ENCODE measurements at regions not wholly inside any gene's neighbourhood (a gene's known extent, or its start where the extent isn't known, plus 50 kb on each side); places are given as distances from the start of the nearest gene placed in this dataset.
A peak's percentile ranks its signal among the peaks of the same experiment; 100 is the strongest.

GRCh38 chr7:25858525-25859411, 293.2 kb upstream of the NFE2L3 start:
- no peak for ATAC-seq (replicated peaks in 6 of 8)

GRCh38 chr7:25859412-25860274, 292.4 kb upstream of the NFE2L3 start:
- WGBS, 10 experiments = 24 to 91% (median 64%) methylated on average over 10 to 19 of the region's 19 CpGs; no CpG with 5 or more reads in 1 of the 10 experiments
- Histone ChIP-seq H3K27ac (no peak overlapping the region), H3K4me1 (replicated peaks in 1 of 2) (peaks cover 2 to 11% of the 10 kb centered on the region in 2 donors), H3K4me3 (no peak overlapping the region)
- ATAC-seq (replicated peaks in 6 of 8) = no peak
- in situ Hi-C loops (cut with MboI; ENCODE audit: low pct_unique_long_range_greater_than_20kb in 2 of 9, low sequenced_read_pairs in 9 of 9, unreplicated experiment in 9 of 9) = loop anchor here (10.0 to 25.0 kb wide), 11 partner anchors 275 to 1328 kb away; partner anchors contain the start of genes HOXA11 (in 3 of the 9), HOXA10 (in 2 of the 9), HOXA3 (in 1 of the 9) and HOXA7 (in 1 of the 9)

More at GRCh38 chr7:25858525-25859411, 293.2 kb upstream of the NFE2L3 start:
- H3K4me1 ChIP-seq (replicated peaks in 1 of 2) = peaks cover 2 to 19% of the 10 kb centered on the region in 2 donors
- WGBS, 10 experiments = 7 to 100% (median 33%) methylated on average over 1 to 35 of the region's 47 CpGs; no CpG with 5 or more reads in 2 of the 10 experiments
- no peak overlapping the region for H3K4me3 ChIP-seq
- H3K27ac ChIP-seq = no peak overlapping the region
- in situ Hi-C loops (cut with MboI; ENCODE audit: low pct_unique_long_range_greater_than_20kb in 2 of 9, low sequenced_read_pairs in 9 of 9, unreplicated experiment in 9 of 9) = loop anchor here in 8 of 9 experiments (10.0 to 25.0 kb wide), 10 partner anchors 274 to 1329 kb away; partner anchors contain the start of genes HOXA11 (in 3 of the 8), HOXA10 (in 1 of the 8), HOXA3 (in 1 of the 8) and HOXA7 (in 1 of the 8)

- WGBS, 10 experiments = 0 to 80% (median 19%) methylated on average over 3 to 29 of the region's 36 CpGs
- Histone ChIP-seq H3K4me1 (replicated peaks in 1 of 2) (peaks cover 2 to 8% of the 10 kb centered on the region in 2 donors), H3K27ac (no peak overlapping the region), H3K4me3 (no peak overlapping the region)
- in situ Hi-C loops (cut with MboI; ENCODE audit: low pct_unique_long_range_greater_than_20kb in 2 of 9, low sequenced_read_pairs in 9 of 9, unreplicated experiment in 9 of 9) = loop anchor here in 8 of 9 experiments (10.0 to 25.0 kb wide), 5 partner anchors 473 to 1327 kb away; partner anchors contain the start of genes HOXA11 (in 3 of the 8), HOXA10 (in 2 of the 8), HOXA3 (in 1 of the 8) and HOXA7 (in 1 of the 8)
- ATAC-seq (replicated peaks in 6 of 8) = no peak
Measured at GRCh38 chr7:25860275-25861163, 291.5 kb upstream of the NFE2L3 start.

- Histone ChIP-seq H3K4me1 (replicated peaks in 1 of 2) (peaks cover 2% of the 10 kb centered on the region in 2 donors), H3K27ac (no peak overlapping the region), H3K4me3 (no peak overlapping the region)
- no peak for ATAC-seq (replicated peaks in 6 of 8)
- WGBS, 10 experiments = 0 to 100% (median 40%) methylated on average over 1 to 6 of the region's 7 CpGs
- in situ Hi-C loops (cut with MboI; ENCODE audit: low pct_unique_long_range_greater_than_20kb in 2 of 9, low sequenced_read_pairs in 9 of 9, unreplicated experiment in 9 of 9) = loop anchor here in 8 of 9 experiments (10.0 to 25.0 kb wide), 5 partner anchors 474 to 1326 kb away; partner anchors contain the start of genes HOXA11 (in 3 of the 8), HOXA10 (in 2 of the 8), HOXA3 (in 1 of the 8) and HOXA7 (in 1 of the 8)
Measured at GRCh38 chr7:25861164-25861496, 290.9 kb upstream of the NFE2L3 start.

- Histone ChIP-seq H3K27ac (no peak overlapping the region), H3K4me3 (peak overlapping the region; percentile 7 to 25 (median 14)), H3K4me1 (replicated peaks in 1 of 2) (peaks cover 0 to 2% of the 10 kb centered on the region in 2 donors)
- no peak for ATAC-seq (replicated peaks in 6 of 8)
- in situ Hi-C loops (cut with MboI; ENCODE audit: low pct_unique_long_range_greater_than_20kb in 2 of 9, low sequenced_read_pairs in 9 of 9, unreplicated experiment in 9 of 9) = loop anchor here in 8 of 9 experiments (10.0 to 25.0 kb wide), 5 partner anchors 474 to 1326 kb away; partner anchors contain the start of genes HOXA11 (in 3 of the 8), HOXA10 (in 2 of the 8), HOXA3 (in 1 of the 8) and HOXA7 (in 1 of the 8)
- WGBS, 10 experiments = 2 to 40% (median 8%) methylated on average over 4 to 15 of the region's 15 CpGs
Measured at GRCh38 chr7:25861601-25862260, 290.3 kb upstream of the NFE2L3 start.

- in situ Hi-C loops (cut with MboI; ENCODE audit: low pct_unique_long_range_greater_than_20kb in 2 of 9, low sequenced_read_pairs in 9 of 9, unreplicated experiment in 9 of 9) = loop anchor here in 8 of 9 experiments (10.0 to 25.0 kb wide), 5 partner anchors 475 to 1325 kb away; partner anchors contain the start of genes HOXA11 (in 3 of the 8), HOXA10 (in 2 of the 8), HOXA3 (in 1 of the 8) and HOXA7 (in 1 of the 8)
- Histone ChIP-seq H3K27ac (no peak overlapping the region), H3K4me1 (replicated peaks in 1 of 2) (peaks cover 0 to 2% of the 10 kb centered on the region in 2 donors), H3K4me3 (peak overlapping the region; percentile 7 to 25 (median 14))
- peak; percentile 86 to 93 (median 92) for ATAC-seq (replicated peaks in 6 of 8)
- 0 to 1% (median 0%) methylated on average over 2 to 11 of the region's 45 CpGs; no CpG with 5 or more reads in 1 of the 10 experiments for WGBS, 10 experiments
Measured at GRCh38 chr7:25862261-25863004, 289.6 kb upstream of the NFE2L3 start.

DNA sequence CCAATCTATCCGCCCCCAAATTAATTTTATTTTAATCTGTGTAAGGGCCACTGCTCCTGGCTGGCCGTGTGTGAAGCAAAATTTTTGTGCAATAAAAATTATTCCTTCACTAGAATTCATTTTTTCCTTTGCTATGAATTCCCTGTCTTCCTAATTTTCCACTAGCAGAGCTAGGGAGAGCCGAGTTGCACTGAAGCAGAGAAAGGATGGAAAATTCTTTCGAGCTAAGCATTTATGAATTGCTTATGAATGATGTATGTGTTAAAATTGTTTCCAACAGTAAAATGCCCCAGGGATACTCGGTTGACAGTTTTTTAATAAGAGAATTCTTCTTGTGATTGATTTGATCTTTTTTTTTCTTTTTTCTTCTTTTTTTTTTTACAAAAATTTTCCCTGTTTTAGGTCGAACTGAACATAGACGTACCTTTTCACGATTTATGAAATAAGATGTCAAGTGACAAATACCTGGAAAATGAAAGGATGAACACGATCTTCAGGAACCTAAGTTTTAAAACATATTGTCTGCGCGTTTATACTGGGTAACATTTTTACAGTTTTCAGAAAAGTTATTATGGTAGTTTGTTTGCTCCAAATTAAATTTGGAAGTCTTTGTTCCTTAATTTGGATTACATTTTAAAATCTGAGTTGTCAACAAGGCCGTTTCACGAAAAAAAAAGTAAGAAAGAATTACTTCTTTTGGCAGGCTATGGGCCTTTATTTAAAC, 288.8 kb upstream of the NFE2L3 start:
- H3K4me3 ChIP-seq = peak overlapping the region in 3 of 5 donors; percentile 13 to 25 (median 21)
- no peak overlapping the region for H3K27ac ChIP-seq
- WGBS, 10 experiments = 9 to 45% (median 20%) methylated on average over 8 to 13 of the region's 13 CpGs
- in situ Hi-C loops (cut with MboI; ENCODE audit: low pct_unique_long_range_greater_than_20kb in 2 of 9, low sequenced_read_pairs in 9 of 9, unreplicated experiment in 9 of 9) = loop anchor here in 8 of 9 experiments (10.0 to 25.0 kb wide), 5 partner anchors 476 to 1324 kb away; partner anchors contain the start of genes HOXA11 (in 3 of the 8), HOXA10 (in 2 of the 8), HOXA3 (in 1 of the 8) and HOXA7 (in 1 of the 8)
- H3K4me1 ChIP-seq (replicated peaks in 1 of 2) = peaks cover 0 to 2% of the 10 kb centered on the region in 2 donors
- no peak for ATAC-seq (replicated peaks in 6 of 8)

GRCh38 chr7:25863729-25864110, 288.3 kb upstream of the NFE2L3 start:
- Histone ChIP-seq H3K4me1 (replicated peaks in 1 of 2) (peaks cover 0 to 2% of the 10 kb centered on the region in 2 donors), H3K4me3 (no peak overlapping the region), H3K27ac (no peak overlapping the region)
- in situ Hi-C loops (cut with MboI; ENCODE audit: low pct_unique_long_range_greater_than_20kb in 2 of 9, low sequenced_read_pairs in 9 of 9, unreplicated experiment in 9 of 9) = loop anchor here in 8 of 9 experiments (10.0 to 25.0 kb wide), 5 partner anchors 476 to 1324 kb away; partner anchors contain the start of genes HOXA11 (in 3 of the 8), HOXA10 (in 2 of the 8), HOXA3 (in 1 of the 8) and HOXA7 (in 1 of the 8)
- WGBS, 10 experiments = 11 to 73% (median 23%) methylated on average over 2 to 3 of the region's 3 CpGs
- ATAC-seq (replicated peaks in 6 of 8) = no peak

DNA sequence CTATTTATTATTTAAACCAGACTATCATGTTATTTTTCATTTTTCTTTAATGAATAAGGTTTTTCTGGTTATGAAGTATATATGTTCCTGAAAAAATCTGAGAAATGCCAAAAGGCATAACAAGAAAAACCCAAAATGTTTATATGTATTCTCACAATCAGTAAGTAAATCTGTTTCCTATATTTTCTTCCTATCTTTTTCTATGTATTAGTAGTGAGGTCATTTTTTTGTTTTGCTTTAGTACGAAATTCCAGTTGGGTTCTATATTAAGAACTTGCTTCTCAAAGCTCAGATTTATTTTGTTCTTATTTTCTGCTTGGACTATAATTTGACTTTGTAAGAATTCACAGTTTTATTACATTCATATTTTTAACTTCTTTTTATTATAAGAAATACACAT, 287.5 kb upstream of the NFE2L3 start:
- 0 to 60% (median 27%) methylated on average over 1 of the region's 1 CpG for WGBS, 10 experiments
- peaks cover 0 to 2% of the 10 kb centered on the region in 2 donors for H3K4me1 ChIP-seq (replicated peaks in 1 of 2)
- H3K27ac ChIP-seq = no peak overlapping the region
- H3K4me3 ChIP-seq = no peak overlapping the region
- in situ Hi-C loops (cut with MboI; ENCODE audit: low pct_unique_long_range_greater_than_20kb in 2 of 9, low sequenced_read_pairs in 9 of 9, unreplicated experiment in 9 of 9) = loop anchor here in 8 of 9 experiments (10.0 to 25.0 kb wide), 5 partner anchors 477 to 1323 kb away; partner anchors contain the start of genes HOXA11 (in 3 of the 8), HOXA10 (in 2 of the 8), HOXA3 (in 1 of the 8) and HOXA7 (in 1 of the 8)
- no peak for ATAC-seq (replicated peaks in 6 of 8)
